ENCODE measurements at regions not wholly inside any gene's neighbourhood (a gene's known extent, or its start where the extent isn't known, plus 50 kb on each side); places are given as distances from the start of the nearest gene placed in this dataset.

GRCh38 chr21:27761623-27762022, 794.7 kb upstream of the ADAMTS5 start:
- Mint-ChIP-seq H3K27me3 (ENCODE audit: low read depth) (no peaks in the 10 kb centered on the region), H3K9me3 (no peaks in the 10 kb centered on the region), H3K4me1 (peaks cover 22% of the 10 kb centered on the region), H3K4me3 (no peak overlapping the region), H3K36me3 (ENCODE audit: low read depth) (no peaks in the 10 kb centered on the region), H3K27ac (ENCODE audit: unreplicated experiment) (no peak overlapping the region)
- DNase-seq (ENCODE audit: low read depth, low spot score), result no peak
- no peak for TF ChIP-seq CTCF (conservative IDR thresholded peaks at IDR 0.05)

GRCh38 chr21:27759820-27760219, 792.9 kb upstream of the ADAMTS5 start:
- H3K27me3 Mint-ChIP-seq (ENCODE audit: low read depth), result no peaks in the 10 kb centered on the region
- H3K36me3 Mint-ChIP-seq (ENCODE audit: low read depth), result no peaks in the 10 kb centered on the region
- no peak for TF ChIP-seq CTCF (conservative IDR thresholded peaks at IDR 0.05)
- H3K4me1 Mint-ChIP-seq, result peaks cover 22% of the 10 kb centered on the region
- no peak overlapping the region for H3K27ac Mint-ChIP-seq (ENCODE audit: unreplicated experiment)
- H3K9me3 Mint-ChIP-seq, result no peaks in the 10 kb centered on the region
- DNase-seq (ENCODE audit: low read depth, low spot score), result no peak
- no peak overlapping the region for H3K4me3 Mint-ChIP-seq

- DNase-seq (ENCODE audit: low read depth, low spot score), result peak; percentile 9
- no peak overlapping the region for H3K27ac Mint-ChIP-seq (ENCODE audit: unreplicated experiment)
- no peak overlapping the region for H3K4me3 Mint-ChIP-seq
- H3K27me3 Mint-ChIP-seq (ENCODE audit: low read depth), result no peaks in the 10 kb centered on the region
- H3K9me3 Mint-ChIP-seq, result no peaks in the 10 kb centered on the region
- H3K36me3 Mint-ChIP-seq (ENCODE audit: low read depth), result no peaks in the 10 kb centered on the region
- peak; percentile 40 for TF ChIP-seq CTCF (conservative IDR thresholded peaks at IDR 0.05)
- peaks cover 22% of the 10 kb centered on the region for H3K4me1 Mint-ChIP-seq
Measured at GRCh38 chr21:27759091-27759659, 792.3 kb upstream of the ADAMTS5 start.

DNA sequence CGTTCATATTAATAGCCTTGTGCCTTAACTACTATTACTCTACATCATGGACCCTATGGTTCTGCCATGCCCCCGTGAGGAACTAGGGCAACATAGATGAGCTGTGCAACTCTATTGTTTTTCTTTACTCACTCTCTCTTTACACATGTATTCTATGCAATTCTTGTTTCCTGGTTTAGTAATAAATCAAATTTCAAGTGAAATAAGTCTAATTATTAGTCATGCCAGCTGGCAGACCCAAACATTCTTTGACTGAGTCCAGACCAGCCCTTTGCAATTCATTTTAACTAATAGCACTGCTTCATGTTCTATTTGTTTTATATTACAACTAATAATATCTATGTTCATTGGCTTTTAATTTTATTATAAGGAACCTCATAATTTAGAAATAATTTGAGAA, 789.3 kb upstream of the ADAMTS5 start:
- Mint-ChIP-seq H3K4me1 (peaks cover 1% of the 10 kb centered on the region), H3K36me3 (ENCODE audit: low read depth) (no peaks in the 10 kb centered on the region), H3K9me3 (no peaks in the 10 kb centered on the region), H3K4me3 (no peak overlapping the region), H3K27me3 (ENCODE audit: low read depth) (no peaks in the 10 kb centered on the region), H3K27ac (ENCODE audit: unreplicated experiment) (no peak overlapping the region)
- DNase-seq (ENCODE audit: low read depth, low spot score), result no peak
- TF ChIP-seq CTCF (conservative IDR thresholded peaks at IDR 0.05), result no peak

DNA sequence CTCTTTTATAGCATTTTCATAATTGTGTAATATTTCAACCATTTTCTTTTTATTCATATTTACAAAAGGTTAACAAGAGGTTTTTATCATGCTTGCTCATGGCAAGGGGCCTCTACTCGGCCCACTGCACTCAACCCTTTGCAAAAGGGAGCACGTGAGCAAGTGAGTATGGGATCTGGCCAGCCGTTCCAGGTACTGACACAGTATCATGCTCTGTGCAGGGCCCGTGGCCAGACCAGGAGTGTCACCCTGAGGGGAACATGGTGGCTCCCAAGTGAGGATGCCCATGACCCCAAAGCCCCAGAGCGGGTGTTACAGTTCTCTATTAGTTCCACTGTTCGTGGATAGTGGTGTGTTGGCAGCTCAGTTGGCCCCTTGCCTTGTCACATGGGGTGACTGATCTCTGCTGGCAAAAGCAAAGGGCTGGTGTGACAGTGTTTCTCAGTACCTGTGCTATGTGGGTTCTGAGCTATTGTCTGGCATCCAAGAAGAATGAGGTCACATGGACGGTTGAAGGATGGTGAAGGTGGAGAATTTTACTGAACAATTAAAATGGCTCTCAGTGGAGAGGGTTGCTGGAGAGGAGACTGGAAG, 777.2 kb upstream of the ADAMTS5 start:
- H3K27me3 Mint-ChIP-seq (ENCODE audit: low read depth), result no peaks in the 10 kb centered on the region
- peaks cover 4% of the 10 kb centered on the region for H3K4me1 Mint-ChIP-seq
- no peak overlapping the region for H3K4me3 Mint-ChIP-seq
- no peak for TF ChIP-seq CTCF (conservative IDR thresholded peaks at IDR 0.05)
- peaks cover 16% of the 10 kb centered on the region for H3K9me3 Mint-ChIP-seq
- no peak overlapping the region for H3K27ac Mint-ChIP-seq (ENCODE audit: unreplicated experiment)
- no peak for DNase-seq (ENCODE audit: low read depth, low spot score)
- no peaks in the 10 kb centered on the region for H3K36me3 Mint-ChIP-seq (ENCODE audit: low read depth)

Measured in neural crest cell (in vitro differentiated cells).